ENCODE measurements at regions not wholly inside any gene's neighbourhood (a gene's known extent, or its start where the extent isn't known, plus 50 kb on each side); places are given as distances from the start of the nearest gene placed in this dataset.
"Not testable (repeated sequence)": the region's sequence is repeated elsewhere in the genome, so short reads cannot be mapped to it uniquely, and the experiment has no call there.

GRCh38 chr2:9708683-9709538 lies 78.1 kb upstream of the YWHAQ start:
- DNase-seq: peak; percentile 40 to 71

- no peak for DNase-seq
Observed at GRCh38 chr2:9709539-9710285, 78.9 kb upstream of the YWHAQ start.

- DNase-seq: no peak
Observed at GRCh38 chr2:9710311-9710710, 79.5 kb upstream of the YWHAQ start.

- no peak for DNase-seq
Observed at GRCh38 chr2:9712263-9712662, 81.5 kb upstream of the YWHAQ start.

GRCh38 chr2:9714630-9715214 lies 83.9 kb upstream of the YWHAQ start:
- no peak for DNase-seq

- DNase-seq: no peak
Observed at GRCh38 chr2:9715238-9715637, 84.4 kb upstream of the YWHAQ start.

GRCh38 chr2:9717886-9718451 lies 87.2 kb upstream of the YWHAQ start:
- DNase-seq: no peak

GRCh38 chr2:9720352-9721093 lies 89.7 kb upstream of the YWHAQ start:
- DNase-seq: no peak

GRCh38 chr2:9721344-9721743 lies 90.5 kb upstream of the YWHAQ start:
- DNase-seq: no peak

GRCh38 chr2:9722451-9722850 lies 91.7 kb upstream of the YWHAQ start:
- no peak for DNase-seq

GRCh38 chr2:9724565-9724964 lies 93.8 kb upstream of the YWHAQ start:
- no peak for DNase-seq

GRCh38 chr2:9725106-9725505 lies 94.3 kb upstream of the YWHAQ start:
- DNase-seq: no peak

GRCh38 chr2:9726016-9726415 lies 95.2 kb upstream of the YWHAQ start:
- DNase-seq: not testable (repeated sequence)

- DNase-seq: not testable (repeated sequence)
Observed at GRCh38 chr2:9730523-9730922, 99.7 kb upstream of the YWHAQ start.

GRCh38 chr2:9732824-9733223 lies 102.0 kb upstream of the YWHAQ start:
- DNase-seq: no peak

GRCh38 chr2:9734308-9734707 lies 103.5 kb upstream of the YWHAQ start:
- DNase-seq: no peak

GRCh38 chr2:9735335-9735734 lies 104.5 kb upstream of the YWHAQ start:
- DNase-seq: no peak

GRCh38 chr2:9736021-9736420 lies 105.2 kb upstream of the YWHAQ start:
- DNase-seq: no peak

GRCh38 chr2:9737053-9737875 lies 106.0 kb upstream of the TAF1B start:
- DNase-seq: no peak

- DNase-seq: no peak
Observed at GRCh38 chr2:9738062-9738461, 105.2 kb upstream of the TAF1B start.
